Liver (tissue), 8 donors: ENCODE measurements at regions not wholly inside any gene's neighbourhood (a gene's known extent, or its start where the extent isn't known, plus 50 kb on each side); places are given as distances from the start of the nearest gene placed in this dataset.

Experiments used
- DNase-seq: peaks from one replicate; pipeline ENCODE4 v3.0.0-alpha.2; 2017; ENCODE audit warnings: low spot score
- H3K27ac ChIP-seq, 2 donors: one replicate each; pipeline ENCODE4 v1.7.0; 2013; ENCODE audit warnings: inconsistent platforms in 2 of 2, low read length in 2 of 2, control low read depth in 1 of 2, low read depth in 1 of 2, mild to moderate bottlenecking in 1 of 2
- H3K27me3 ChIP-seq, 4 donors: one replicate each; pipeline versions ENCODE4 v1.6.1 to v1.7.0; 2013; ENCODE audit warnings: low read length in 3 of 4, inconsistent platforms in 1 of 4, mild to moderate bottlenecking in 1 of 4, moderate library complexity in 1 of 4; ENCODE audit not compliant: control insufficient read depth in 4 of 4, insufficient read depth in 4 of 4
- H3K36me3 ChIP-seq, 4 donors: one replicate each; pipeline versions ENCODE4 v1.6.1 to v1.7.0; 2013; ENCODE audit warnings: low read length in 3 of 4, mild to moderate bottlenecking in 3 of 4, low read depth in 1 of 4, moderate library complexity in 1 of 4; ENCODE audit not compliant: control insufficient read depth in 4 of 4, insufficient read depth in 3 of 4
- H3K4me1 ChIP-seq, 4 donors: one replicate each; pipeline versions ENCODE4 v1.6.1 to v1.7.0; 2013; ENCODE audit warnings: low read length in 3 of 4, mild to moderate bottlenecking in 3 of 4, moderate library complexity in 1 of 4; ENCODE audit not compliant: control insufficient read depth in 4 of 4, insufficient read depth in 4 of 4
- H3K4me3 ChIP-seq, 3 donors: one replicate each; pipeline versions ENCODE4 v1.6.1 to v1.7.0; 2013; ENCODE audit warnings: low read length in 3 of 3, control low read depth in 1 of 3, low read depth in 1 of 3, mild to moderate bottlenecking in 1 of 3
- H3K9ac ChIP-seq, 2 donors: one replicate each; pipeline ENCODE4 v1.7.0; 2013; ENCODE audit warnings: low read length in 2 of 2, mild to moderate bottlenecking in 2 of 2, moderate library complexity in 2 of 2, control low read depth in 1 of 2, low read depth in 1 of 2
- H3K9me3 ChIP-seq, 4 donors: one replicate each; pipeline versions ENCODE4 v1.6.1 to v1.7.0; 2013; ENCODE audit warnings: low read length in 3 of 4; ENCODE audit not compliant: control insufficient read depth in 4 of 4
- CTCF ChIP-seq: fragments of 150-350 bp; IDR thresholded peaks from 2 replicates; pipeline ENCODE4 v1.5.1; 2017; ENCODE audit warnings: improper control_type of control experiment, low read depth, low read length; ENCODE audit not compliant: missing input control
- GABPA ChIP-seq, 2 donors: IDR thresholded peaks in 1 of 2; conservative IDR thresholded peaks in 1 of 2; 2 replicates each; pipeline ENCODE4 v1.6.1; 2016; ENCODE audit warnings: antibody characterized with exemption in 2 of 2, mild to moderate bottlenecking in 1 of 2, moderate library complexity in 1 of 2
- HNF4A ChIP-seq, 2 donors: conservative IDR thresholded peaks; 2 replicates each; pipeline ENCODE4 v1.6.1; 2016; ENCODE audit warnings: antibody characterized with exemption in 2 of 2, mild to moderate bottlenecking in 2 of 2
- JUND ChIP-seq, 2 donors: IDR thresholded peaks; 2 replicates each; pipeline ENCODE4 v1.6.1; 2016; ENCODE audit warnings: antibody characterized with exemption in 2 of 2
- NR2F2 ChIP-seq: IDR thresholded peaks from 2 replicates; pipeline ENCODE4 v1.6.1; 2016; ENCODE audit warnings: antibody characterized with exemption
- REST ChIP-seq: IDR thresholded peaks from 2 replicates; pipeline ENCODE4 v1.6.1; 2016; ENCODE audit warnings: antibody characterized with exemption, mild to moderate bottlenecking
- SP1 ChIP-seq: IDR thresholded peaks from 2 replicates; pipeline ENCODE4 v1.6.1; 2018; ENCODE audit warnings: antibody characterized with exemption, mild to moderate bottlenecking
- YY1 ChIP-seq: IDR thresholded peaks from 2 replicates; pipeline ENCODE4 v1.6.1; 2016; ENCODE audit warnings: antibody characterized with exemption, mild to moderate bottlenecking
- ZBTB33 ChIP-seq: IDR thresholded peaks from 2 replicates; pipeline ENCODE4 v1.6.1; 2016; ENCODE audit warnings: antibody characterized with exemption
- WGBS: extraction: QIAGEN DNeasy Blood & Tissue Kit; methylation state at CpG from one replicate; pipeline ENCODE4 v1.1.7; 2013; 5-methylcytosine and 5-hydroxymethylcytosine counted together
- donor health status: healthy.
- donor health status: healthy.
- donor health status: healthy.
- donor health status: healthy.
- donor health status: healthy.

- Histone ChIP-seq H3K36me3 (no peaks in the 10 kb centered on the region), H3K9me3 (no peaks in the 10 kb centered on the region), H3K4me3 (no peak overlapping the region), H3K4me1 (no peaks in the 10 kb centered on the region), H3K27me3 (no peaks in the 10 kb centered on the region), H3K9ac (no peak overlapping the region), H3K27ac (no peak overlapping the region)
- no peak for TF ChIP-seq NR2F2
- no peak for DNase-seq
- 88% methylated on average over 2 of the region's 2 CpGs for WGBS
These were observed 283.5 kb upstream of the GIMD1 start for GRCh38 chr4:106652095-106652494.

GRCh38 chr4:106650701-106651100 lies 282.1 kb upstream of the GIMD1 start:
- Histone ChIP-seq H3K9me3 (no peaks in the 10 kb centered on the region), H3K4me3 (no peak overlapping the region), H3K27ac (no peak overlapping the region), H3K9ac (no peak overlapping the region), H3K27me3 (no peaks in the 10 kb centered on the region), H3K4me1 (no peaks in the 10 kb centered on the region), H3K36me3 (no peaks in the 10 kb centered on the region)
- 21% methylated on average over 1 of the region's 1 CpG for WGBS
- TF ChIP-seq YY1 (no peak), HNF4A (conservative IDR thresholded peaks at IDR 0.05) (no peak), NR2F2 (no peak), ZBTB33 (no peak), SP1 (no peak), JUND (IDR thresholded peaks at IDR 0.05) (no peak), CTCF (no peak), GABPA (IDR thresholded peaks at IDR 0.05 in 1 of 2, conservative IDR thresholded peaks at IDR 0.05 in 1 of 2) (no peak)
- no peak for DNase-seq

- H3K4me3 ChIP-seq, result no peak overlapping the region
- DNase-seq, result no peak
- H3K9ac ChIP-seq, result no peak overlapping the region
- no peaks in the 10 kb centered on the region for H3K9me3 ChIP-seq
- H3K4me1 ChIP-seq, result no peaks in the 10 kb centered on the region
- no peaks in the 10 kb centered on the region for H3K27me3 ChIP-seq
- no peak overlapping the region for H3K27ac ChIP-seq
- TF ChIP-seq ZBTB33 (no peak), REST (no peak)
- H3K36me3 ChIP-seq, result no peaks in the 10 kb centered on the region
These were observed 278.9 kb upstream of the GIMD1 start for GRCh38 chr4:106647451-106647850.
